Epithelial cell of proximal tubule (primary cell): ENCODE measurements at regions not wholly inside any gene's neighbourhood (a gene's known extent, or its start where the extent isn't known, plus 50 kb on each side); places are given as distances from the start of the nearest gene placed in this dataset.

Experiments used
- DNase-seq: peaks from one replicate; pipeline ENCODE4 v3.0.0-alpha.2; 2011; ENCODE audit warnings: low read depth
- H3K4me3 ChIP-seq: 2 replicates; pipeline ENCODE4 v1.5.1; 2011; ENCODE audit warnings: low read depth, mild to moderate bottlenecking, low read length
- TF ChIP-seq, protein P1 (sequence below): conservative IDR thresholded peaks from 2 replicates; pipeline ENCODE4 v1.5.1; 2012; ENCODE audit warnings: low read depth, mild to moderate bottlenecking, low read length

DNA sequence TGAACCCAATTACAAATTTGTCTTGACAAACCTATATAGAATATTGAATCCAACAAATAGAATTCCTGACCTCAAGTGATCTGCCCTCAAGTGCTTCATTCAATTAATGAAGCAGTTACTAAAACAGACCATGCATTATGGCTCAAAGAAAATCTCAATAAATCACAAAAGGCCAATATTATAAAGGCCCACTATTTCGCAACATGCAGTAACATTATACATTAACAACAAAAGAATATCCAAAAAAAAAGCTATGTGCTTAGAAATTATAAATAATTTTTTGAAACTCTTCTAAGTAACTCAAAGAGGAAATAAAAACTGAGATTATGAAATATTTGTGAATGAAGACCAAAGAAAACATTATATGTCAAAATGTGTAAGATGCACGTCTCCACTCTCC is 177.7 kb downstream of the ZNF674 start:
- H3K4me3 ChIP-seq: no peak overlapping the region
- no peak for DNase-seq
- TF ChIP-seq, protein P1, sequence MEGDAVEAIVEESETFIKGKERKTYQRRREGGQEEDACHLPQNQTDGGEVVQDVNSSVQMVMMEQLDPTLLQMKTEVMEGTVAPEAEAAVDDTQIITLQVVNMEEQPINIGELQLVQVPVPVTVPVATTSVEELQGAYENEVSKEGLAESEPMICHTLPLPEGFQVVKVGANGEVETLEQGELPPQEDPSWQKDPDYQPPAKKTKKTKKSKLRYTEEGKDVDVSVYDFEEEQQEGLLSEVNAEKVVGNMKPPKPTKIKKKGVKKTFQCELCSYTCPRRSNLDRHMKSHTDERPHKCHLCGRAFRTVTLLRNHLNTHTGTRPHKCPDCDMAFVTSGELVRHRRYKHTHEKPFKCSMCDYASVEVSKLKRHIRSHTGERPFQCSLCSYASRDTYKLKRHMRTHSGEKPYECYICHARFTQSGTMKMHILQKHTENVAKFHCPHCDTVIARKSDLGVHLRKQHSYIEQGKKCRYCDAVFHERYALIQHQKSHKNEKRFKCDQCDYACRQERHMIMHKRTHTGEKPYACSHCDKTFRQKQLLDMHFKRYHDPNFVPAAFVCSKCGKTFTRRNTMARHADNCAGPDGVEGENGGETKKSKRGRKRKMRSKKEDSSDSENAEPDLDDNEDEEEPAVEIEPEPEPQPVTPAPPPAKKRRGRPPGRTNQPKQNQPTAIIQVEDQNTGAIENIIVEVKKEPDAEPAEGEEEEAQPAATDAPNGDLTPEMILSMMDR: no peak

DNA sequence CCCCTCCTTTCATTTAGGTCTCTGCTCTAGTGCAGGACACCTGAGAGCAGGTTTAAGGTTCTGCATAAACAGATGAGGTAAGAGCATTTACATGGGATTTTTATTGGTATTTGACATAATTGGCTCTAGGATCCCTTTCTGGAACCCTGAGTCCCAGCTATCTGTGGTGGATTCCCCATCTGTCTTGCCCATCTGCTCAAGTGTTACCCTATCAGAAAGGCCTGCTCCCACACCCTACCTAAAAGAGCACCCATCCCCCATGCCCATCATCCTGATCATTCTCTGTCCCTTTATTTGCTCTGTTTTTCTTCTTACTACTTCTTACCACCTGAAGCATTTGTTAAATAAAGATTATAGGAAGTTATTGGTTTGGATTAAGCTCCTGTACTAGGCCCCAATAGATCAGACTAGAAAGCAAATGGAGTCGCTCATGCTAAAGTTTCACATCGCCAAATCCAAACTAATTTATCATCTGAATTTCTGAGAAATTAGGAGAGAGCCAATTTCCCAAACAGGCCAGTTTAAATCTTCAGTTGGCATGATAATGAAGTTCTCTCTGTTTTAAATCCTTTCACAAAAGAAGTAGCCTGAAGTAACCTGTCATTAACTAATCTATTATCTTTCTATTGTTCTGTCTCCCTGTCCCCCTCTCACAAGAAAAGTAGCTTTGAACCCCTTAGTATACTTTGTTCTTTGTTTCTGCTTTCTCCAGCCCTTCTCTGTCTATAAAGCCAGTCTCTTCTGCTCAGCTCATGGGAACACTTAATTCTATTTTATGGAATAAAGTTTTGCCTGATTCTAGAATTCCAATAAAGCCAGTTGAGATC is 178.6 kb downstream of the ZNF674 start:
- no peak overlapping the region for H3K4me3 ChIP-seq
- DNase-seq: no peak
- TF ChIP-seq, protein P1: no peak

DNA sequence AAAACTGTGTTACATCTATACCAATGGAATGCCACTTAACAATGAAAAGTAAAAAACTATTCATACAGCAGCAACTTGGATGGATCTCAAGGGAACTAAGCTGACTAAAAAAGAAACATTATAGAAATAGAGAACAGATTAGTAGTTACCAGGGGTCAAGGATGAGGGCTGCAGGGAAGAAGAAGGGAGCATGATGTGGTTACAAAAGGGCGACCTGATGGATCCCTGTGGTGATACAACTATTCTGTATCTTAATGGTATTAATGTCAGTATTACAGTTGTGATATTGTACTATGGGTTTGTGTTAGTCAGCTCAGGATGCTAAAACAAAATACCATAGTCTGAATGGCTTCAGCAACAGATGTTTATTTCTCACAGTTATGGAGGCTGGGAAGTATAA is 190.7 kb downstream of the ZNF674 start:
- DNase-seq: no peak
- no peak overlapping the region for H3K4me3 ChIP-seq
- TF ChIP-seq, protein P1: no peak

DNA sequence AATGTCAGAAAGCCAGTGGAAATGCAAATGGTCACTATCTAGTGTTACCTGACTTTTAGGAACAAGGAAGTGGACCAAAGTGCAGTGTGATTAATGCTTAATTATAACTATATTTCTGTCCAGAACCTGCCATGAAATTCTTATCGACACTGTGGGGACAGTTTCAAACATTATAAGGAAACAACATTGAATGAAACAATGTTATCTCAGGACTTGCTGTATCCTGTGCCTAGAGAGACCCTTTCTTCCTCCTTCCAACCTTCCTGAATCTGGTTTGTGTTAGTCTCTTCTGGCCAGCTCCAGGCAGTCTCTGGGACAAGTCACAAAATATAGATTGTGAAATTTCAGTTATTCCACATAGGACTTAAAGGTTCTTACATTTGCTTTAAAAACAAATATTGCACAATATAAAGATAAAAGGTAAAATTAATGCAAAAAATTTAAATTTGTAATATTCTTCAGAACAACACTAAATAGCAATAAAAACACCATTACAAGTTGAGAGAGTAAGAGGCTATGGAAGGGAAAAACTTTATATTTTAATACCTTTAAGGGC is 203.4 kb downstream of the ZNF674 start:
- no peak overlapping the region for H3K4me3 ChIP-seq
- TF ChIP-seq, protein P1: no peak
- no peak for DNase-seq

DNA sequence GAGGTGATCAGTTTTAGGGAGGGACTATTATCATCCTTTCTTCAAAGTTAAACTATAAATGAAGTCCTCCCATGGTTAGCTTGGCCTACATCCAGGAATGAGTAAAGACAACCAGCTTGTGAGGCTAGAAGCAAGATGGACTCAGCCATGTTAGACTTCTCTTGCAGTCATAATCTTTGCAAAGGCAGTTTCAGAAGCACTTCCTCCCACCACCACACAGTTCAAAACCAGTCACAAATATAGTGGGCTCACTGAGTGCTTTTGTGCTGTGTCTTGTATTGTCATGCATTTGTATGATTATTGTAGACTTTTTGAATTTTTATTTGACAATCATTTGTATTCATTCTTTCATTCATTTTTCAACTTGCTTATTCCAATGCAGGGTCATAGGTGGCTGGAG is 204.5 kb downstream of the ZNF674 start:
- H3K4me3 ChIP-seq: no peak overlapping the region
- no peak for DNase-seq
- TF ChIP-seq, protein P1: no peak

DNA sequence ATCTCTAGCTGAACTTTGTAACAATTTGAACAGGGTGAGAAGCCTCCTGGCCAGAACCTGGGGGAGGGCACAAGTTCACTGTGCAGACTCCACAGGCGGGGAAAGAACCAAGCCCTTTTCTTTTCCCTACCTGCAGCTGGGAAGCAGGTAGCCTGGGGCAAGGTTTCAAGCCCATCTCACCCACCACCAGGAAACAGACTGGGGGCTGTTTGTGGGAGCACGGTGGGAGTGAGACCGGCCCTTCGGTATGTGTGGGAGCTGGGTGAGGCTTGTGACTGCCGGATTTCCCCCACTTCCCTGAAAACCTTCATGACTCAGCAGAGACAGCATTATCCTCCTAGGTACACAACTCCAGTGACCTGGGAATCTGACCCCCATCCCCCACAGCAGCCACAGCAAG is 211.7 kb downstream of the ZNF674 start:
- TF ChIP-seq, protein P1: no peak
- H3K4me3 ChIP-seq: no peak overlapping the region
- DNase-seq: peak; percentile 53

DNA sequence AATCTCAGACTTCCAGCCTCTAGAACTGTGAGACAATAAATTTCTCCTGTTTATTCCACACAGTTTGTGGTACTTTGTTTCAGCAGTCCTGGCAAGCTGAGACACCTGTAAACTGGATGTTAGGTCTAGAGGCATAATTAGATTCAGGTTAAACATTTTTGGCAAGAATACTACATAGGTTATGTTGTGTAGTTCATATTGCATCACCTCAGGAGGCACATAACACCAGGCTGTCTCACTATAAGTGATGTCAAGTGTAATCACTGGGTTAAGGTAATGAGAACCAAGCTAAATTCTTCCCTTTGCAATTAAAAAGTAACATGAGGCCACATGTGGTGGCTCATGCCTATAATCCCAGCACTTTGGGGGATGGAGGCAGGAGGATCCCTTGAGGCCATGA is 214.2 kb downstream of the ZNF674 start:
- DNase-seq: no peak
- H3K4me3 ChIP-seq: no peak overlapping the region
- TF ChIP-seq, protein P1: no peak
